GM12878 (cell line): ENCODE measurements at regions not wholly inside any gene's neighbourhood (a gene's known extent, or its start where the extent isn't known, plus 50 kb on each side); places are given as distances from the start of the nearest gene placed in this dataset.

Source experiments
- ATAC-seq: fragments of 200-7000 bp; cut with Tn5 transposase; 3 replicates; pipeline ENCODE4 v1.9.1; 2020; ENCODE audit warnings: mild to moderate bottlenecking, moderate library complexity
- BruUV-seq: library from RNA; stranded (reverse); fragments of 400-500 nt; replicated peaks from 2 replicates; lab custom pipeline; 2021; lab: Mats Ljungman, UMichigan
- CTCF ChIA-PET: fragments of 300-600 bp; sonication (Branson Sonifier 250); formaldehyde crosslinking; extraction: SDS; loops from one replicate; lab custom pipeline; 2021; ENCODE audit warnings: inconsistent platforms; lab: Yijun Ruan, JAX
- POLR2A ChIA-PET: fragments of 350-600 bp; formaldehyde crosslinking; extraction: SDS; loops from one replicate; lab custom pipeline; 2021; ENCODE audit warnings: inconsistent platforms; lab: Charles Lee
- RAD21 ChIA-PET: fragments of 300-600 bp; sonication (Branson Sonifier 250); formaldehyde crosslinking; loops from one replicate; lab custom pipeline; 2023; ENCODE audit warnings: antibody characterized with exemption; ENCODE audit not compliant: unreplicated experiment; lab: Charles Lee
- SMC1A ChIA-PET: fragments of 300-600 bp; sonication (Branson Sonifier 250); formaldehyde crosslinking; loops from one replicate; lab custom pipeline; 2023; ENCODE audit not compliant: unreplicated experiment, uncharacterized antibody; lab: Charles Lee
- DNase-seq: peaks from one replicate; pipeline ENCODE4 v3.0.0-alpha.2; 2011; ENCODE audit warnings: low read depth, low spot score
- FAIRE-seq: peaks from 3 replicates; lab custom pipeline; 2011; peaks lifted over from hg19 to GRCh38; lab: Jason Lieb, UNC
- H2AFZ ChIP-seq: 2 replicates; pipeline ENCODE4 v1.6.0; 2011; ENCODE audit warnings: low read depth, low read length, control low read depth; ENCODE audit not compliant: control insufficient read depth
- H3K27ac ChIP-seq: 2 replicates; pipeline ENCODE4 v1.5.1; 2011; ENCODE audit warnings: control low read depth; ENCODE audit not compliant: control insufficient read depth, insufficient read depth
- H3K27me3 ChIP-seq, 2 experiments: replicated peaks in 1 of 2; 2 replicates each; pipeline versions ENCODE4 v1.6.0 to v1.6.1; 2011; ENCODE audit warnings: low read length in 1 of 2; ENCODE audit not compliant: control insufficient read depth in 2 of 2, insufficient read depth in 2 of 2
- H3K36me3 ChIP-seq, 2 experiments: 2 replicates each; pipeline ENCODE4 v1.5.1; 2011; ENCODE audit warnings: low read length in 1 of 2; ENCODE audit not compliant: control insufficient read depth in 2 of 2, insufficient read depth in 2 of 2
- H3K4me1 ChIP-seq: 2 replicates; pipeline ENCODE4 v1.6.1; 2011; ENCODE audit warnings: mild to moderate bottlenecking, low read length, moderate library complexity, mixed read lengths; ENCODE audit not compliant: control insufficient read depth, insufficient read depth
- H3K4me2 ChIP-seq: 2 replicates; pipeline ENCODE4 v1.6.0; 2011; ENCODE audit warnings: control low read depth; ENCODE audit not compliant: control insufficient read depth, insufficient read depth
- H3K4me3 ChIP-seq: fragments of 200-600 bp; sonication (generic); 2 replicates; pipeline ENCODE4 v1.5.1; 2016
- H3K79me2 ChIP-seq: 2 replicates; pipeline ENCODE4 v1.6.0; 2011; ENCODE audit warnings: low read length; ENCODE audit not compliant: control insufficient read depth, insufficient read depth
- H3K9ac ChIP-seq: 2 replicates; pipeline ENCODE4 v1.8.0; 2011; ENCODE audit warnings: low read length, control low read depth, mixed read lengths; ENCODE audit not compliant: control insufficient read depth, insufficient read depth
- H3K9me3 ChIP-seq: replicated peaks from 3 replicates; pipeline ENCODE4 v1.5.1; 2011; ENCODE audit warnings: mild to moderate bottlenecking, low read length; ENCODE audit not compliant: control insufficient read depth, insufficient read depth
- H4K20me1 ChIP-seq: 2 replicates; pipeline ENCODE4 v1.6.0; 2011; ENCODE audit not compliant: control insufficient read depth, insufficient read depth
- ATF7 ChIP-seq: fragments of 450-650 bp; IDR thresholded peaks from 2 replicates; pipeline ENCODE4 v1.6.1; 2016; ENCODE audit warnings: low read depth, mild to moderate bottlenecking
- EP300 ChIP-seq, 2 experiments: fragments of 150-350 bp in 1 of 2; IDR thresholded peaks; 2 replicates each; pipeline ENCODE4 v1.6.1; 2011 to 2012; ENCODE audit warnings: low read depth in 2 of 2, low read length in 2 of 2, borderline replicate concordance in 1 of 2, improper control_type of control experiment in 1 of 2, inconsistent platforms in 1 of 2; ENCODE audit not compliant: control insufficient read depth in 1 of 2
- ESRRA ChIP-seq: IDR thresholded peaks from 2 replicates; pipeline ENCODE4 v1.6.1; 2012; ENCODE audit warnings: mild to moderate bottlenecking, low read length, improper control_type of control experiment
- HCFC1 ChIP-seq: fragments of 150-350 bp; IDR thresholded peaks from 2 replicates; pipeline ENCODE4 v1.6.1; 2014; ENCODE audit warnings: low read length
- IKZF2 ChIP-seq, 2 experiments: fragments of 450-650 bp; IDR thresholded peaks; 2 replicates each; pipeline ENCODE4 v1.6.1; 2017; ENCODE audit warnings: mild to moderate bottlenecking in 2 of 2, moderate library complexity in 2 of 2
- IRF4 ChIP-seq: IDR thresholded peaks from 2 replicates; pipeline ENCODE4 v1.6.1; 2011; ENCODE audit warnings: low read depth, low read length
- NBN ChIP-seq: fragments of 450-650 bp; IDR thresholded peaks from 2 replicates; pipeline ENCODE4 v1.6.1; 2016
- NFYB ChIP-seq: IDR thresholded peaks from 2 replicates; pipeline ENCODE4 v1.6.1; 2011; ENCODE audit warnings: low read depth, mild to moderate bottlenecking, low read length, improper control_type of control experiment, moderate library complexity; ENCODE audit not compliant: insufficient read depth
- PAX5 ChIP-seq: IDR thresholded peaks from 2 replicates; pipeline ENCODE4 v1.6.1; 2011; ENCODE audit warnings: low read depth, low read length, borderline replicate concordance
- POLR2A ChIP-seq: IDR thresholded peaks from 2 replicates; pipeline ENCODE4 v1.6.1; 2011; ENCODE audit warnings: low read depth, mild to moderate bottlenecking, low read length
- POLR2AphosphoS2 ChIP-seq: IDR thresholded peaks from 2 replicates; pipeline ENCODE4 v1.6.1; 2011; ENCODE audit warnings: low read depth, mild to moderate bottlenecking, low read length, improper control_type of control experiment, moderate library complexity
- POLR2AphosphoS5 ChIP-seq: IDR thresholded peaks from 2 replicates; pipeline ENCODE4 v1.6.1; 2011; ENCODE audit warnings: mild to moderate bottlenecking, low read length, inconsistent platforms
- SMAD1 ChIP-seq: fragments of 450-650 bp; IDR thresholded peaks from 2 replicates; pipeline ENCODE4 v1.6.1; 2018; ENCODE audit warnings: mild to moderate bottlenecking, low read depth; ENCODE audit not compliant: partially characterized antibody
- TCF3 ChIP-seq: IDR thresholded peaks from 2 replicates; pipeline ENCODE4 v1.6.1; 2012; ENCODE audit warnings: low read depth, mild to moderate bottlenecking, low read length, borderline replicate concordance; ENCODE audit not compliant: insufficient read depth
- YBX1 ChIP-seq: fragments of 450-650 bp; IDR thresholded peaks from 2 replicates; pipeline ENCODE4 v1.6.1; 2016; ENCODE audit warnings: antibody characterized with exemption
- ZZZ3 ChIP-seq: IDR thresholded peaks from 2 replicates; pipeline ENCODE4 v1.6.1; 2011; ENCODE audit warnings: low read depth; ENCODE audit not compliant: control insufficient read depth, insufficient read length
- WGBS: methylation state at CpG from one replicate; pipeline ENCODE4 v1.1.6; 2016; ENCODE audit warnings: low lambda C conversion rate; ENCODE audit not compliant: insufficient replicate concordance, insufficient coverage; ENCODE audit errors: missing lambda C conversion rate; 5-methylcytosine and 5-hydroxymethylcytosine counted together
- in situ Hi-C: fragments of 300-500 bp; cut with MboI; formaldehyde crosslinking; loops from 9 replicates; pipeline ENCODE4 v1.14.3; 2018; ENCODE audit warnings: mixed read lengths
- intact Hi-C: fragments of 100-400 bp; cut with micrococcal nuclease; formaldehyde crosslinking; loops from one replicate; pipeline ENCODE4 v1.14.2; 2022; ENCODE audit not compliant: unreplicated experiment
- TF ChIP-seq, protein P1 (sequence below): fragments of 150-350 bp; IDR thresholded peaks from 2 replicates; pipeline ENCODE4 v1.6.1; 2016; ENCODE audit warnings: low read depth, low read length

DNA sequence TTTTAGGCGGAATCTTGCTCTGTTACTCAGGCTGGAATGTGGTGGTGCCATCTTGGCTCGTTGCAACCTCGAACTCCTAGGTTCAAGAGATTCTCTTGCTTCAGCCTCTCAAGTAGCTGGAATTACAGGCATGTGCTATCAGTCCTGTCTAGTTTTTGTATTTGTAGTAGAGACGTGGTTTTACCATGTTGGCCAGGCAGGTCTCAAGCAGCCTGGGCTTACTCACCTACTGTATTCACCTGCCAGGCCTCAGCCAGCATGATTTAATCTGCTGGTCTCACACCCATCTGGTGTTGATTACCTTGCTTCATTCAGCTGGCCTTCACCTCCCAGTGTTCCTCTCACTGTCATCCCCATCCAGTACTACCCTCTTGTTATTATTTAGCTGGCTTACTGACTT is 102.0 kb downstream of the IL12A start:
- Histone ChIP-seq H3K36me3 (no peaks in the 10 kb centered on the region), H3K27me3 (no peaks in the 10 kb centered on the region), H3K4me1 (no peaks in the 10 kb centered on the region)
- POLR2A ChIA-PET = no interaction called here
- TF ChIP-seq, protein P1, sequence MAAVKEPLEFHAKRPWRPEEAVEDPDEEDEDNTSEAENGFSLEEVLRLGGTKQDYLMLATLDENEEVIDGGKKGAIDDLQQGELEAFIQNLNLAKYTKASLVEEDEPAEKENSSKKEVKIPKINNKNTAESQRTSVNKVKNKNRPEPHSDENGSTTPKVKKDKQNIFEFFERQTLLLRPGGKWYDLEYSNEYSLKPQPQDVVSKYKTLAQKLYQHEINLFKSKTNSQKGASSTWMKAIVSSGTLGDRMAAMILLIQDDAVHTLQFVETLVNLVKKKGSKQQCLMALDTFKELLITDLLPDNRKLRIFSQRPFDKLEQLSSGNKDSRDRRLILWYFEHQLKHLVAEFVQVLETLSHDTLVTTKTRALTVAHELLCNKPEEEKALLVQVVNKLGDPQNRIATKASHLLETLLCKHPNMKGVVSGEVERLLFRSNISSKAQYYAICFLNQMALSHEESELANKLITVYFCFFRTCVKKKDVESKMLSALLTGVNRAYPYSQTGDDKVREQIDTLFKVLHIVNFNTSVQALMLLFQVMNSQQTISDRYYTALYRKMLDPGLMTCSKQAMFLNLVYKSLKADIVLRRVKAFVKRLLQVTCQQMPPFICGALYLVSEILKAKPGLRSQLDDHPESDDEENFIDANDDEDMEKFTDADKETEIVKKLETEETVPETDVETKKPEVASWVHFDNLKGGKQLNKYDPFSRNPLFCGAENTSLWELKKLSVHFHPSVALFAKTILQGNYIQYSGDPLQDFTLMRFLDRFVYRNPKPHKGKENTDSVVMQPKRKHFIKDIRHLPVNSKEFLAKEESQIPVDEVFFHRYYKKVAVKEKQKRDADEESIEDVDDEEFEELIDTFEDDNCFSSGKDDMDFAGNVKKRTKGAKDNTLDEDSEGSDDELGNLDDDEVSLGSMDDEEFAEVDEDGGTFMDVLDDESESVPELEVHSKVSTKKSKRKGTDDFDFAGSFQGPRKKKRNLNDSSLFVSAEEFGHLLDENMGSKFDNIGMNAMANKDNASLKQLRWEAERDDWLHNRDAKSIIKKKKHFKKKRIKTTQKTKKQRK = no peak
- TF ChIP-seq, all 136 proteins: peak for 0
- FAIRE-seq (no peak), DNase-seq (no peak), ATAC-seq (no peak)
- no peak overlapping the region for H2AFZ ChIP-seq
- ChIA-PET RAD21 (no interaction called here), SMC1A (no interaction called here), CTCF (no interaction called here)
- H3K27ac ChIP-seq = no peak overlapping the region
- no peak overlapping the region for H3K4me3 ChIP-seq
- WGBS = 58% methylated on average over 4 of the region's 4 CpGs
- no peaks in the 10 kb centered on the region for H3K9me3 ChIP-seq
- H3K9ac ChIP-seq = no peak overlapping the region
- intact Hi-C loops = no loop called here
- no peaks in the 10 kb centered on the region for H3K79me2 ChIP-seq
- in situ Hi-C loops = no loop called here
- BruUV-seq = no TSS peak
- no peaks in the 10 kb centered on the region for H4K20me1 ChIP-seq
- H3K4me2 ChIP-seq = no peak overlapping the region

DNA sequence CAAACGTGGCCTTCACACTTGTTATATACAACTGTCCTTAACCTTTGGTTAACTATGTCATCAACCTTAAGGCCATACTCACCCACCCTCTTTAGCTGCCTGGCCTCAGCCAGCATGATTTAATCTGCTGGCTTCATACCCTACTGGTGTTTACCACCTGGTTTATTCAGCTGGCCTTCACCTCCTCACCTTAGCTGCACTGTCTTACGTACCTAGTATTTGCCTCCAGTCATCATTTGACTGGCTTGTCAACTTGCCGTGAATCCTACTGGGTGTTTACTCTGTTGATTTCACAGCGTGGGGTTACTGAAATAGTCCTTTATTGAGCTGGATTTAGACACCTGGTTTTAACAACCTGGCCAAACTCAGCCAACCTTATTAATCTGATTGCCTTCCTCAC is 102.8 kb downstream of the IL12A start:
- no peaks in the 10 kb centered on the region for H3K4me1 ChIP-seq
- H4K20me1 ChIP-seq = no peaks in the 10 kb centered on the region
- DNase-seq (no peak), FAIRE-seq (no peak), ATAC-seq (no peak)
- POLR2A ChIA-PET = no interaction called here
- H3K9ac ChIP-seq = no peak overlapping the region
- no peaks in the 10 kb centered on the region for H3K36me3 ChIP-seq
- no peak overlapping the region for H2AFZ ChIP-seq
- no peak overlapping the region for H3K4me3 ChIP-seq
- WGBS = 62% methylated on average over 4 of the region's 4 CpGs
- RAD21 ChIA-PET = no interaction called here
- in situ Hi-C loops (no loop called here), intact Hi-C loops (no loop called here)
- H3K79me2 ChIP-seq = no peaks in the 10 kb centered on the region
- H3K27ac ChIP-seq = no peak overlapping the region
- no peak overlapping the region for H3K4me2 ChIP-seq
- no peaks in the 10 kb centered on the region for H3K9me3 ChIP-seq
- CTCF ChIA-PET = no interaction called here
- SMC1A ChIA-PET = no interaction called here
- no peak for TF ChIP-seq POLR2A
- no peak for TF ChIP-seq NFYB
- TF ChIP-seq IRF4 = no peak
- no peak for TF ChIP-seq ESRRA
- TF ChIP-seq PAX5 = no peak
- no peak for TF ChIP-seq ATF7
- TF ChIP-seq POLR2AphosphoS2 = no peak
- no peak for TF ChIP-seq TCF3
- TF ChIP-seq NBN = no peak
- TF ChIP-seq HCFC1 = no peak
- no peak for TF ChIP-seq POLR2AphosphoS5
- no peak for TF ChIP-seq EP300 (IDR thresholded peaks at IDR 0.05; ENCODE audit: borderline replicate concordance in 1 of 2, control insufficient read depth in 1 of 2, low read depth in 2 of 2, low read length in 2 of 2)
- no peak for TF ChIP-seq YBX1
- TF ChIP-seq IKZF2 (IDR thresholded peaks at IDR 0.05) = no peak
- TF ChIP-seq ZZZ3 = no peak
- TF ChIP-seq SMAD1 = no peak
- TF ChIP-seq, all 136 proteins: peak for 0
- no peaks in the 10 kb centered on the region for H3K27me3 ChIP-seq
- BruUV-seq = no TSS peak
